ENCODE measurements at regions not wholly inside any gene's neighbourhood (a gene's known extent, or its start where the extent isn't known, plus 50 kb on each side); places are given as distances from the start of the nearest gene placed in this dataset.

DNA sequence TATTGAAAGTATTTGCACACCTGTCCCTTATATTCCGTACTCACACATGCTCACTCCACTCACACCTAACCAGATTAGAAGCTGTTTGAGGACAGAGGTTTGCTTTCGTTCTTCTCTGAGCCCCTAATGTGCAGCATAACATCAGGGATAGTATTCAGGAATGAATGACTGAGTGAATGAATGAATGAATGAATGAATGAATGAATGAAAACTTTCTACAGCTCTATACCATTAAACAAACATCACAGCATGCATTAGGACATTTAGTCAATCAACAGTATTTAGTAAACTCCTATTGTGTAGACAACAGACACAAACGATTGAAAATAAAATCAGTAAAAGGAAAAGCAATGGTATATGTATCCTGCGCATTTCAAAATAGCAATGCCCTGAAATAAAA is 212.7 kb downstream of the SHQ1 start:
- Histone ChIP-seq H3K4me1 (ENCODE audit: control insufficient read depth, low read depth, low read length) (no peaks in the 10 kb centered on the region), H3K9ac (ENCODE audit: low read length) (no peak overlapping the region), H3K4me3 (ENCODE audit: low read length) (no peak overlapping the region), H3K27me3 (ENCODE audit: control insufficient read depth, insufficient read depth, low read length) (no peaks in the 10 kb centered on the region), H3K9me3 (ENCODE audit: control insufficient read depth, low read depth, low read length) (no peaks in the 10 kb centered on the region), H3K36me3 (ENCODE audit: control insufficient read depth, low read depth, low read length) (no peaks in the 10 kb centered on the region), H3K27ac (ENCODE audit: low read length) (no peak overlapping the region)

- Histone ChIP-seq H3K4me1 (ENCODE audit: control insufficient read depth, low read depth, low read length) (no peaks in the 10 kb centered on the region), H3K9ac (ENCODE audit: low read length) (no peak overlapping the region), H3K36me3 (ENCODE audit: control insufficient read depth, low read depth, low read length) (no peaks in the 10 kb centered on the region), H3K27ac (ENCODE audit: low read length) (no peak overlapping the region), H3K9me3 (ENCODE audit: control insufficient read depth, low read depth, low read length) (no peaks in the 10 kb centered on the region), H3K27me3 (ENCODE audit: control insufficient read depth, insufficient read depth, low read length) (no peaks in the 10 kb centered on the region), H3K4me3 (ENCODE audit: low read length) (no peak overlapping the region)
Measured at GRCh38 chr3:72634128-72634527, 214.1 kb downstream of the SHQ1 start.

DNA sequence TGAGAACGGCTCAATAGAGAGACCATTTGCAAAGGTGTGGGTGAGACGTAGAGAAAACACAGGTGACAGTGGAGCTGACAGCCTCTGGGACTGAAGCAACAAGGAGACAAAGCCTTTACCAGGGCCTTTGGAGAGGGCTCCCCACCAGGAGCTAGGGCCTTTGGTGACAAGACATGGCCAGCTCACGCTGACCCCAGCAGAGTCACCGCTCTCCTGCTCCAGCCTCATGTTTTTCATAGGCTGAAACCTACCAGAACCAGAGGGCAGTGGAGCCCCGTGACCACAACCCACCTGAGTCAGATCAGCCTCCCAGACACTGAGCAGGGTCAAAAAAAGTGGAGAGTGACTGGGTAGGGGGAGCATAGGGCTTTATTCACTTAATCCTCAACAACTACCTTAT is 214.7 kb downstream of the SHQ1 start:
- no peak overlapping the region for H3K27ac ChIP-seq (ENCODE audit: low read length)
- H3K4me1 ChIP-seq (ENCODE audit: control insufficient read depth, low read depth, low read length) = no peaks in the 10 kb centered on the region
- H3K4me3 ChIP-seq (ENCODE audit: low read length) = no peak overlapping the region
- no peaks in the 10 kb centered on the region for H3K36me3 ChIP-seq (ENCODE audit: control insufficient read depth, low read depth, low read length)
- H3K27me3 ChIP-seq (ENCODE audit: control insufficient read depth, insufficient read depth, low read length) = no peaks in the 10 kb centered on the region
- H3K9me3 ChIP-seq (ENCODE audit: control insufficient read depth, low read depth, low read length) = no peaks in the 10 kb centered on the region
- H3K9ac ChIP-seq (ENCODE audit: low read length) = no peak overlapping the region

DNA sequence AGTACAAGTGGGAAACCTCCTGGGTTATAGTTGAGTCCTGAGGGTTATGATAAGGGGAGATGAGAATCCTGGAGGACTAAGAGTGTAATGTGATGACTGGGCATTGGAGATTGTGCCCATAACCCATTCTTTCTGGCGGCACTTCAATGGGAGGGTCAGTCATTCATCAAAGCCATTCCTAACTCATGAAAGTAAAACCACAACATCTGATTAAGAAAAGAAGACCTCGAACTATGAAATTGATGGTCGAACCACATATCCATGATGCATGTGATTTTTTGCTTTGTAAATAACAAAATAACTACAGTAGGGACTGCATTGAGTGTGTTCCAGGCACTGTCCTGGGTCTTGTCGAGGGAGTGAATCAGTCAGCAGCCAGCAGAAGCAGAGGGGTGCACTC is 215.1 kb downstream of the SHQ1 start:
- H3K36me3 ChIP-seq (ENCODE audit: control insufficient read depth, low read depth, low read length) = no peaks in the 10 kb centered on the region
- no peak overlapping the region for H3K9ac ChIP-seq (ENCODE audit: low read length)
- H3K27ac ChIP-seq (ENCODE audit: low read length) = no peak overlapping the region
- peaks cover 1% of the 10 kb centered on the region for H3K4me1 ChIP-seq (ENCODE audit: control insufficient read depth, low read depth, low read length)
- H3K4me3 ChIP-seq (ENCODE audit: low read length) = no peak overlapping the region
- no peaks in the 10 kb centered on the region for H3K9me3 ChIP-seq (ENCODE audit: control insufficient read depth, low read depth, low read length)
- H3K27me3 ChIP-seq (ENCODE audit: control insufficient read depth, insufficient read depth, low read length) = no peaks in the 10 kb centered on the region

- Histone ChIP-seq H3K9me3 (ENCODE audit: control insufficient read depth, low read depth, low read length) (no peaks in the 10 kb centered on the region), H3K4me3 (ENCODE audit: low read length) (no peak overlapping the region), H3K4me1 (ENCODE audit: control insufficient read depth, low read depth, low read length) (peaks cover 5% of the 10 kb centered on the region), H3K36me3 (ENCODE audit: control insufficient read depth, low read depth, low read length) (no peaks in the 10 kb centered on the region), H3K9ac (ENCODE audit: low read length) (no peak overlapping the region), H3K27ac (ENCODE audit: low read length) (no peak overlapping the region), H3K27me3 (ENCODE audit: control insufficient read depth, insufficient read depth, low read length) (no peaks in the 10 kb centered on the region)
Measured at GRCh38 chr3:72632129-72632528, 216.1 kb downstream of the SHQ1 start.

DNA sequence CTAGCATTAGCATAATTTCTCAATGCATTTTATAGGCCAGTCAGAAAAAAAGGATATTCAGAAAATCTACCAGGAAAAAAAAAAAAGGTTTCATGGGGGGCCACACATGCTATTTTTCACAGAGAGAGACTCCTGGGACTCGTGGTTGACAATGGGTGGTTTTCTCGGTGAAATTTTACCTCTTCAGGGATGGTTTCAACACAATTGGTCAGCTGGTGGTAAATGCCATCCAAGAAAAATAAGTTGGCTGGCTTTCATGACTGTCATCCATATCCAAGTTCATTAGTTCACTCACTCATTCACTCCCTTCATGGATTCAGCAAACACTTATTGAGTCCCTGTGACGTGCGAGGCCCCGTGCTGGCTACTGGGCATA is 217.3 kb downstream of the SHQ1 start:
- H3K9me3 ChIP-seq (ENCODE audit: control insufficient read depth, low read depth, low read length) = no peaks in the 10 kb centered on the region
- no peak overlapping the region for H3K9ac ChIP-seq (ENCODE audit: low read length)
- no peaks in the 10 kb centered on the region for H3K27me3 ChIP-seq (ENCODE audit: control insufficient read depth, insufficient read depth, low read length)
- no peak overlapping the region for H3K27ac ChIP-seq (ENCODE audit: low read length)
- peaks cover 5% of the 10 kb centered on the region for H3K4me1 ChIP-seq (ENCODE audit: control insufficient read depth, low read depth, low read length)
- H3K4me3 ChIP-seq (ENCODE audit: low read length) = no peak overlapping the region
- H3K36me3 ChIP-seq (ENCODE audit: control insufficient read depth, low read depth, low read length) = no peaks in the 10 kb centered on the region

GRCh38 chr3:72630327-72630968 is 217.8 kb downstream of the SHQ1 start:
- H3K27me3 ChIP-seq (ENCODE audit: control insufficient read depth, insufficient read depth, low read length) = no peaks in the 10 kb centered on the region
- H3K27ac ChIP-seq (ENCODE audit: low read length) = no peak overlapping the region
- H3K9ac ChIP-seq (ENCODE audit: low read length) = no peak overlapping the region
- H3K4me1 ChIP-seq (ENCODE audit: control insufficient read depth, low read depth, low read length) = peaks cover 5% of the 10 kb centered on the region
- H3K36me3 ChIP-seq (ENCODE audit: control insufficient read depth, low read depth, low read length) = no peaks in the 10 kb centered on the region
- no peaks in the 10 kb centered on the region for H3K9me3 ChIP-seq (ENCODE audit: control insufficient read depth, low read depth, low read length)
- no peak overlapping the region for H3K4me3 ChIP-seq (ENCODE audit: low read length)

DNA sequence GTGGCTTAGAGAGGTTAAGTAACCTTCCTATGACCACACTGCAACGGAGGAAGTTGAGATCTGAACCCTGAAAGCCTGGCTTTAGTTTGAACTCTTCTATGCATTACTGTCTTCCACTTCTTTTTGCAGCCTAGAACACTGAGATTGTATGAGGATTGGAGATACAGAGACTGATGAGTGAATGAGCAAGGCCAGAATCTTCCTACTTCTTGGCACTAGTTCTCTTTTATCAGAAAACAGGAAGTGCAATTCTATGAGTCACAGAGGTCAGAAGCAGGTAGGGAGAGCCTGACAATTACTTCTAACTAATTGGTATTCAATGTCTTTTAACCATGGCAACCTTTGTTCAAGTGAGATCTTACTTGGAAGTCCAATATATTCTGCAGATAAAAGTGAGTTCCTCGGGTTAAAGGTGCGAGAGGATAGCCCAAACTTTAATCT is 219.0 kb downstream of the SHQ1 start:
- no peaks in the 10 kb centered on the region for H3K27me3 ChIP-seq (ENCODE audit: control insufficient read depth, insufficient read depth, low read length)
- peaks cover 5% of the 10 kb centered on the region for H3K4me1 ChIP-seq (ENCODE audit: control insufficient read depth, low read depth, low read length)
- no peaks in the 10 kb centered on the region for H3K36me3 ChIP-seq (ENCODE audit: control insufficient read depth, low read depth, low read length)
- H3K4me3 ChIP-seq (ENCODE audit: low read length) = no peak overlapping the region
- H3K9me3 ChIP-seq (ENCODE audit: control insufficient read depth, low read depth, low read length) = no peaks in the 10 kb centered on the region
- H3K27ac ChIP-seq (ENCODE audit: low read length) = no peak overlapping the region
- H3K9ac ChIP-seq (ENCODE audit: low read length) = no peak overlapping the region

GRCh38 chr3:72628065-72628464 is 220.2 kb downstream of the SHQ1 start:
- Histone ChIP-seq H3K27me3 (ENCODE audit: control insufficient read depth, insufficient read depth, low read length) (no peaks in the 10 kb centered on the region), H3K4me3 (ENCODE audit: low read length) (no peak overlapping the region), H3K4me1 (ENCODE audit: control insufficient read depth, low read depth, low read length) (peaks cover 5% of the 10 kb centered on the region), H3K9ac (ENCODE audit: low read length) (no peak overlapping the region), H3K36me3 (ENCODE audit: control insufficient read depth, low read depth, low read length) (no peaks in the 10 kb centered on the region), H3K27ac (ENCODE audit: low read length) (no peak overlapping the region), H3K9me3 (ENCODE audit: control insufficient read depth, low read depth, low read length) (no peaks in the 10 kb centered on the region)

DNA sequence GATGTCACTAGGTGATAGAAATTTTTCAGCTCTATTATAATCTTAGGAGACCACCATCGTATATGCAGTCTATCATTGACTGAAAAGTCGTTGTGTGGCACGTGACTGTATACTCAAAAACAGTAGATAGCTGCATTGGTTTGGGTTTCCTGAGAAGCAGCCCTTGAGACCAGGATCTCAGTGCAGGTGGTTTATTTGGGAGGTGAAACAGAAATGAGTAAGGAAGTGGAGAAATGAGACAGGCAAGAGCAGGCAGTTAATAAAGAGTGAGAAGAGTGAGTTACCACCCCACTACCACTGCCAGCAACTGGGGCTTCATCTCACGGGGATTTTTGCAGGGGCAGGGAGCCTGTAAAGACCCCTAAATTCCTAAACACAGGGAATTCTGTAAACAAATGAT is 221.0 kb downstream of the SHQ1 start:
- H3K4me3 ChIP-seq (ENCODE audit: low read length) = no peak overlapping the region
- no peaks in the 10 kb centered on the region for H3K9me3 ChIP-seq (ENCODE audit: control insufficient read depth, low read depth, low read length)
- peaks cover 5% of the 10 kb centered on the region for H3K4me1 ChIP-seq (ENCODE audit: control insufficient read depth, low read depth, low read length)
- H3K27ac ChIP-seq (ENCODE audit: low read length) = no peak overlapping the region
- no peak overlapping the region for H3K9ac ChIP-seq (ENCODE audit: low read length)
- H3K36me3 ChIP-seq (ENCODE audit: control insufficient read depth, low read depth, low read length) = no peaks in the 10 kb centered on the region
- H3K27me3 ChIP-seq (ENCODE audit: control insufficient read depth, insufficient read depth, low read length) = no peaks in the 10 kb centered on the region

DNA sequence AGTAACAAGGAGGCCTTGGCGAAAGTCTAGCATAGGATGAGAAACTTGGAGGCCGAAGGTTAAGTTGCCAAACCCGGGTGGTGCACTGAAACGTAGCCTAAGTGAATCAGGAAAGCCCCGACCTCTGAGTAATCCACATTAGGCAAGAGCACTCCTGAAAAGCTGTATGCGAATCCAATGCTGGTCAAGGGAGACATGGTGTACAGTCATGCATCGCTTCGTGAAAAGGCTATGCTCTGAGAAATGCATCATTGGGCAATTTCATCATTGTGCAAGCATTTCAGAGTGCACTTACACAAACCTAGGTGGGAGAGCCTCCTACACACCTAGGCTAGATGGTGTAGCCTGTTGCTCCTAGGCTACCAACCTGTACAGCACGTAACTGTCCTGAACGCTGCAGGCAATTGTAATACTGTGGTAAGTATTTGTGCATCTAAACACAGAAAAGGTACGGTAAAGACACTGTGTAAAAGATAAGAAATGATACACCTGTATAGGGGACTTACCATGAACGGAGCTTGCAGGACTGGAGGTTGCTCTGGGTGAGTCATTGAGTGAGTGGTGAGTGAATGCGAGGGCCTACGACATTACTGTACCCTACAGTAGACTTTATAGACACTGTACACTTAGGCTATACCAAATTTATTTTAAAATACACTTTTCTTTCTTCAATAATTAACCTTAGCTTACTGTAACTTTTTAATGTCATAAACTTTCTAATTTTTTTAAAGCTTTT is 222.5 kb downstream of the SHQ1 start:
- Histone ChIP-seq H3K4me1 (ENCODE audit: control insufficient read depth, low read depth, low read length) (peaks cover 5% of the 10 kb centered on the region), H3K27ac (ENCODE audit: low read length) (no peak overlapping the region), H3K36me3 (ENCODE audit: control insufficient read depth, low read depth, low read length) (no peaks in the 10 kb centered on the region), H3K9ac (ENCODE audit: low read length) (no peak overlapping the region), H3K4me3 (ENCODE audit: low read length) (no peak overlapping the region), H3K27me3 (ENCODE audit: control insufficient read depth, insufficient read depth, low read length) (no peaks in the 10 kb centered on the region), H3K9me3 (ENCODE audit: control insufficient read depth, low read depth, low read length) (no peaks in the 10 kb centered on the region)

- Histone ChIP-seq H3K36me3 (ENCODE audit: control insufficient read depth, low read depth, low read length) (no peaks in the 10 kb centered on the region), H3K27ac (ENCODE audit: low read length) (no peak overlapping the region), H3K9me3 (ENCODE audit: control insufficient read depth, low read depth, low read length) (no peaks in the 10 kb centered on the region), H3K27me3 (ENCODE audit: control insufficient read depth, insufficient read depth, low read length) (no peaks in the 10 kb centered on the region), H3K9ac (ENCODE audit: low read length) (no peak overlapping the region), H3K4me1 (ENCODE audit: control insufficient read depth, low read depth, low read length) (peaks cover 5% of the 10 kb centered on the region), H3K4me3 (ENCODE audit: low read length) (no peak overlapping the region)
Measured at GRCh38 chr3:72624656-72625055, 223.6 kb downstream of the SHQ1 start.
